RPMI8226 (cell line): ENCODE measurements at regions not wholly inside any gene's neighbourhood (a gene's known extent, or its start where the extent isn't known, plus 50 kb on each side); places are given as distances from the start of the nearest gene placed in this dataset.
A peak's percentile ranks its signal among the peaks of the same experiment; 100 is the strongest.

Experiments
- DNase-seq: peaks from one replicate; pipeline ENCODE4 v3.0.0-alpha.2; 2015

GRCh38 chr13:47826471-47826870 is 174.6 kb downstream of the SUCLA2 start:
- no peak for DNase-seq

- DNase-seq: no peak
Measured at GRCh38 chr13:47822036-47822435, 179.0 kb downstream of the SUCLA2 start.

GRCh38 chr13:47816831-47817230 is 184.2 kb downstream of the SUCLA2 start:
- DNase-seq: no peak

GRCh38 chr13:47813718-47814117 is 187.4 kb downstream of the SUCLA2 start:
- DNase-seq: no peak

GRCh38 chr13:47809411-47809810 is 191.7 kb downstream of the SUCLA2 start:
- DNase-seq: no peak

GRCh38 chr13:47803131-47803530 is 197.9 kb downstream of the SUCLA2 start:
- no peak for DNase-seq

- no peak for DNase-seq
Measured at GRCh38 chr13:47801555-47801954, 199.5 kb downstream of the SUCLA2 start.

GRCh38 chr13:47800593-47800992 is 200.5 kb downstream of the SUCLA2 start:
- DNase-seq: no peak

- no peak for DNase-seq
Measured at GRCh38 chr13:47798906-47799305, 202.2 kb downstream of the SUCLA2 start.

- no peak for DNase-seq
Measured at GRCh38 chr13:47798194-47798593, 202.9 kb downstream of the SUCLA2 start.

GRCh38 chr13:47796816-47797215 is 204.3 kb downstream of the SUCLA2 start:
- DNase-seq: no peak

- no peak for DNase-seq
Measured at GRCh38 chr13:47794963-47795362, 206.1 kb downstream of the SUCLA2 start.

- no peak for DNase-seq
Measured at GRCh38 chr13:47790755-47791154, 210.3 kb downstream of the SUCLA2 start.

- no peak for DNase-seq
Measured at GRCh38 chr13:47788844-47789243, 212.2 kb downstream of the SUCLA2 start.

GRCh38 chr13:47774671-47774994 is 226.4 kb downstream of the SUCLA2 start:
- DNase-seq: no peak

- DNase-seq: no peak
Measured at GRCh38 chr13:47764817-47765216, 236.3 kb downstream of the SUCLA2 start.

GRCh38 chr13:47757466-47758080 is 243.5 kb downstream of the SUCLA2 start:
- DNase-seq: no peak

- no peak for DNase-seq
Measured at GRCh38 chr13:47747901-47748300, 253.2 kb downstream of the SUCLA2 start.

GRCh38 chr13:47726394-47726793 is 274.7 kb downstream of the SUCLA2 start:
- no peak for DNase-seq

GRCh38 chr13:47723898-47724297 is 277.2 kb downstream of the SUCLA2 start:
- DNase-seq: no peak

- DNase-seq: no peak
Measured at GRCh38 chr13:47719164-47719563, 281.9 kb downstream of the SUCLA2 start.

GRCh38 chr13:47718556-47718955 is 282.5 kb downstream of the SUCLA2 start:
- no peak for DNase-seq

GRCh38 chr13:47708386-47708785 is 292.7 kb downstream of the SUCLA2 start:
- DNase-seq: no peak

- DNase-seq: no peak
Measured at GRCh38 chr13:47707414-47707813, 293.7 kb downstream of the SUCLA2 start.

GRCh38 chr13:47705185-47705584 is 295.9 kb downstream of the SUCLA2 start:
- DNase-seq: peak; percentile 24

GRCh38 chr13:47696674-47697073 is 304.4 kb downstream of the SUCLA2 start:
- no peak for DNase-seq
